ENCODE measurements at regions not wholly inside any gene's neighbourhood (a gene's known extent, or its start where the extent isn't known, plus 50 kb on each side); places are given as distances from the start of the nearest gene placed in this dataset.

- TF ChIP-seq RXRA (IDR thresholded peaks at IDR 0.05) = no peak
- no peak for TF ChIP-seq CTCF (IDR thresholded peaks at IDR 0.05; ENCODE audit: low read depth, low read length, missing input control)
- no peak for TF ChIP-seq SP1 (IDR thresholded peaks at IDR 0.05)
- TF ChIP-seq YY1 (IDR thresholded peaks at IDR 0.05) = no peak
- TF ChIP-seq FOXA1 (IDR thresholded peaks at IDR 0.05) = no peak
- TF ChIP-seq, protein P1, sequence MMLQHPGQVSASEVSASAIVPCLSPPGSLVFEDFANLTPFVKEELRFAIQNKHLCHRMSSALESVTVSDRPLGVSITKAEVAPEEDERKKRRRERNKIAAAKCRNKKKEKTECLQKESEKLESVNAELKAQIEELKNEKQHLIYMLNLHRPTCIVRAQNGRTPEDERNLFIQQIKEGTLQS (IDR thresholded peaks at IDR 0.05) = no peak
- TF ChIP-seq TAF1 (conservative IDR thresholded peaks at IDR 0.05) = no peak
- TF ChIP-seq RAD21 (IDR thresholded peaks at IDR 0.05) = no peak
- TF ChIP-seq, protein P2, sequence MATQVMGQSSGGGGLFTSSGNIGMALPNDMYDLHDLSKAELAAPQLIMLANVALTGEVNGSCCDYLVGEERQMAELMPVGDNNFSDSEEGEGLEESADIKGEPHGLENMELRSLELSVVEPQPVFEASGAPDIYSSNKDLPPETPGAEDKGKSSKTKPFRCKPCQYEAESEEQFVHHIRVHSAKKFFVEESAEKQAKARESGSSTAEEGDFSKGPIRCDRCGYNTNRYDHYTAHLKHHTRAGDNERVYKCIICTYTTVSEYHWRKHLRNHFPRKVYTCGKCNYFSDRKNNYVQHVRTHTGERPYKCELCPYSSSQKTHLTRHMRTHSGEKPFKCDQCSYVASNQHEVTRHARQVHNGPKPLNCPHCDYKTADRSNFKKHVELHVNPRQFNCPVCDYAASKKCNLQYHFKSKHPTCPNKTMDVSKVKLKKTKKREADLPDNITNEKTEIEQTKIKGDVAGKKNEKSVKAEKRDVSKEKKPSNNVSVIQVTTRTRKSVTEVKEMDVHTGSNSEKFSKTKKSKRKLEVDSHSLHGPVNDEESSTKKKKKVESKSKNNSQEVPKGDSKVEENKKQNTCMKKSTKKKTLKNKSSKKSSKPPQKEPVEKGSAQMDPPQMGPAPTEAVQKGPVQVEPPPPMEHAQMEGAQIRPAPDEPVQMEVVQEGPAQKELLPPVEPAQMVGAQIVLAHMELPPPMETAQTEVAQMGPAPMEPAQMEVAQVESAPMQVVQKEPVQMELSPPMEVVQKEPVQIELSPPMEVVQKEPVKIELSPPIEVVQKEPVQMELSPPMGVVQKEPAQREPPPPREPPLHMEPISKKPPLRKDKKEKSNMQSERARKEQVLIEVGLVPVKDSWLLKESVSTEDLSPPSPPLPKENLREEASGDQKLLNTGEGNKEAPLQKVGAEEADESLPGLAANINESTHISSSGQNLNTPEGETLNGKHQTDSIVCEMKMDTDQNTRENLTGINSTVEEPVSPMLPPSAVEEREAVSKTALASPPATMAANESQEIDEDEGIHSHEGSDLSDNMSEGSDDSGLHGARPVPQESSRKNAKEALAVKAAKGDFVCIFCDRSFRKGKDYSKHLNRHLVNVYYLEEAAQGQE (IDR thresholded peaks at IDR 0.05) = no peak
These were observed 294.8 kb upstream of the KIF2A start for GRCh38 chr5:62011089-62011664.
